GM18505 (cell line): ENCODE measurements at regions not wholly inside any gene's neighbourhood (a gene's known extent, or its start where the extent isn't known, plus 50 kb on each side); places are given as distances from the start of the nearest gene placed in this dataset.

Source experiments
- ATAC-seq: cut with Tn5 transposase; IDR thresholded peaks from one replicate; pipeline ENCODE4 v1.9.1; 2021; ENCODE audit not compliant: unreplicated experiment
- POLR2A ChIP-seq: IDR thresholded peaks from 4 replicates; pipeline ENCODE4 v1.6.1; 2011; ENCODE audit warnings: borderline replicate concordance; ENCODE audit not compliant: insufficient read depth, insufficient read length; ENCODE audit errors: extremely low read depth

GRCh38 chr14:101064121-101064661 lies 160.7 kb upstream of the RTL1 start:
- ATAC-seq = no peak

GRCh38 chr14:101064718-101065117 lies 161.2 kb upstream of the RTL1 start:
- no peak for ATAC-seq
- TF ChIP-seq POLR2A = no peak

More at GRCh38 chr14:101064121-101064661, 160.7 kb upstream of the RTL1 start:
- no peak for TF ChIP-seq POLR2A

GRCh38 chr14:101065246-101065645 lies 161.7 kb upstream of the RTL1 start:
- no peak for TF ChIP-seq POLR2A
- no peak for ATAC-seq

GRCh38 chr14:101065696-101066694 lies 162.5 kb upstream of the RTL1 start:
- no peak for ATAC-seq
- no peak for TF ChIP-seq POLR2A

- ATAC-seq = no peak
- no peak for TF ChIP-seq POLR2A
These were observed 163.4 kb upstream of the RTL1 start for GRCh38 chr14:101066826-101067510.

GRCh38 chr14:101068313-101069227 lies 165.0 kb upstream of the RTL1 start:
- TF ChIP-seq POLR2A = no peak
- no peak for ATAC-seq

GRCh38 chr14:101069228-101069549 lies 165.7 kb upstream of the RTL1 start:
- no peak for TF ChIP-seq POLR2A
- no peak for ATAC-seq

GRCh38 chr14:101069666-101070362 lies 166.3 kb upstream of the RTL1 start:
- ATAC-seq = no peak
- TF ChIP-seq POLR2A = no peak

GRCh38 chr14:101070540-101071492 lies 167.3 kb upstream of the RTL1 start:
- no peak for ATAC-seq
- TF ChIP-seq POLR2A = no peak

- no peak for ATAC-seq
These were observed 168.0 kb upstream of the RTL1 start for GRCh38 chr14:101071493-101071906.

GRCh38 chr14:101072070-101072469 lies 168.5 kb upstream of the RTL1 start:
- ATAC-seq = no peak
- TF ChIP-seq POLR2A = no peak

More at GRCh38 chr14:101071493-101071906, 168.0 kb upstream of the RTL1 start:
- no peak for TF ChIP-seq POLR2A

- no peak for ATAC-seq
- TF ChIP-seq POLR2A = no peak
These were observed 169.0 kb upstream of the RTL1 start for GRCh38 chr14:101072531-101072930.
